ENCODE measurements at regions not wholly inside any gene's neighbourhood (a gene's known extent, or its start where the extent isn't known, plus 50 kb on each side); places are given as distances from the start of the nearest gene placed in this dataset.

- no peak for DNase-seq (ENCODE audit: low spot score in 2 of 2, unreplicated experiment in 2 of 2)
- Mint-ChIP-seq H3K9me3 (peaks cover 5% of the 10 kb centered on the region), H3K27me3 (ENCODE audit: low read depth) (peaks cover 6% of the 10 kb centered on the region), H3K4me1 (peaks cover 6% of the 10 kb centered on the region), H3K4me3 (no peak overlapping the region), H3K36me3 (no peaks in the 10 kb centered on the region), H3K27ac (no peak overlapping the region)
- TF ChIP-seq CTCF (IDR thresholded peaks at IDR 0.05; ENCODE audit: unreplicated experiment): no peak
These were observed 209.7 kb downstream of the TBX18 start for GRCh38 chr6:84554706-84555105.

- TF ChIP-seq CTCF (IDR thresholded peaks at IDR 0.05; ENCODE audit: unreplicated experiment): no peak
- H3K9me3 Mint-ChIP-seq: peaks cover 8% of the 10 kb centered on the region
- no peak overlapping the region for H3K27ac Mint-ChIP-seq
- DNase-seq (ENCODE audit: low spot score in 2 of 2, unreplicated experiment in 2 of 2): no peak
- no peak overlapping the region for H3K4me3 Mint-ChIP-seq
- H3K4me1 Mint-ChIP-seq: peaks cover 6% of the 10 kb centered on the region
- peaks cover 6% of the 10 kb centered on the region for H3K27me3 Mint-ChIP-seq (ENCODE audit: low read depth)
- no peaks in the 10 kb centered on the region for H3K36me3 Mint-ChIP-seq
These were observed 210.3 kb downstream of the TBX18 start for GRCh38 chr6:84554074-84554473.

- H3K4me1 Mint-ChIP-seq: peaks cover 6% of the 10 kb centered on the region
- peaks cover 8% of the 10 kb centered on the region for H3K9me3 Mint-ChIP-seq
- peaks cover 6% of the 10 kb centered on the region for H3K27me3 Mint-ChIP-seq (ENCODE audit: low read depth)
- TF ChIP-seq CTCF (IDR thresholded peaks at IDR 0.05; ENCODE audit: unreplicated experiment): no peak
- no peak overlapping the region for H3K4me3 Mint-ChIP-seq
- DNase-seq (ENCODE audit: low spot score in 2 of 2, unreplicated experiment in 2 of 2): no peak
- H3K27ac Mint-ChIP-seq: no peak overlapping the region
- H3K36me3 Mint-ChIP-seq: no peaks in the 10 kb centered on the region
These were observed 210.9 kb downstream of the TBX18 start for GRCh38 chr6:84553527-84553926.

- DNase-seq (ENCODE audit: low spot score in 2 of 2, unreplicated experiment in 2 of 2): no peak
- Mint-ChIP-seq H3K9me3 (peaks cover 8% of the 10 kb centered on the region), H3K36me3 (no peaks in the 10 kb centered on the region), H3K27ac (no peak overlapping the region), H3K27me3 (ENCODE audit: low read depth) (peaks cover 6% of the 10 kb centered on the region), H3K4me3 (no peak overlapping the region), H3K4me1 (peaks cover 10% of the 10 kb centered on the region)
- TF ChIP-seq CTCF (IDR thresholded peaks at IDR 0.05; ENCODE audit: unreplicated experiment): no peak
These were observed 212.6 kb downstream of the TBX18 start for GRCh38 chr6:84551797-84552196.

GRCh38 chr6:84549917-84550316 is 214.5 kb downstream of the TBX18 start:
- Mint-ChIP-seq H3K4me1 (peaks cover 24% of the 10 kb centered on the region), H3K9me3 (peaks cover 8% of the 10 kb centered on the region), H3K27ac (no peak overlapping the region), H3K4me3 (no peak overlapping the region), H3K27me3 (ENCODE audit: low read depth) (peaks cover 7% of the 10 kb centered on the region), H3K36me3 (no peaks in the 10 kb centered on the region)
- TF ChIP-seq CTCF (IDR thresholded peaks at IDR 0.05; ENCODE audit: unreplicated experiment): no peak
- no peak for DNase-seq (ENCODE audit: low spot score in 2 of 2, unreplicated experiment in 2 of 2)

GRCh38 chr6:84547341-84547801 is 217.0 kb downstream of the TBX18 start:
- DNase-seq (ENCODE audit: low spot score in 2 of 2, unreplicated experiment in 2 of 2): no peak
- TF ChIP-seq CTCF (IDR thresholded peaks at IDR 0.05; ENCODE audit: unreplicated experiment): no peak
- Mint-ChIP-seq H3K27me3 (ENCODE audit: low read depth) (peaks cover 17% of the 10 kb centered on the region), H3K27ac (no peak overlapping the region), H3K4me3 (no peak overlapping the region), H3K36me3 (no peaks in the 10 kb centered on the region), H3K9me3 (peaks cover 28% of the 10 kb centered on the region), H3K4me1 (peaks cover 24% of the 10 kb centered on the region)

Data from mesothelial cell of epicardium (in vitro differentiated cells).